Bronchial epithelial cell (primary cell): ENCODE measurements at regions not wholly inside any gene's neighbourhood (a gene's known extent, or its start where the extent isn't known, plus 50 kb on each side); places are given as distances from the start of the nearest gene placed in this dataset.
A peak's percentile ranks its signal among the peaks of the same experiment; 100 is the strongest.

Experiments used
- DNase-seq: peaks from one replicate; pipeline ENCODE4 v3.0.0-alpha.2; 2010; ENCODE audit warnings: low read depth
- FAIRE-seq: peaks from 2 replicates; lab custom pipeline; 2011; peaks lifted over from hg19 to GRCh38; lab: Jason Lieb, UNC
- H3K27me3 ChIP-seq: 2 replicates; pipeline ENCODE4 v1.5.1; 2011; ENCODE audit warnings: low read length; ENCODE audit not compliant: control insufficient read depth, insufficient read depth
- H3K36me3 ChIP-seq: 2 replicates; pipeline ENCODE4 v1.5.1; 2011; ENCODE audit warnings: low read length; ENCODE audit not compliant: control insufficient read depth, insufficient read depth
- H3K4me3 ChIP-seq: 2 replicates; pipeline ENCODE4 v1.5.1; 2011; ENCODE audit warnings: mild to moderate bottlenecking, low read depth, low read length, control low read depth
- TF ChIP-seq, protein P1 (sequence below): IDR thresholded peaks from 2 replicates; pipeline ENCODE4 v1.5.1; 2011; ENCODE audit warnings: mild to moderate bottlenecking, moderate library complexity, low read length, control low read depth, inconsistent platforms; ENCODE audit not compliant: insufficient read depth, severe bottlenecking

DNA sequence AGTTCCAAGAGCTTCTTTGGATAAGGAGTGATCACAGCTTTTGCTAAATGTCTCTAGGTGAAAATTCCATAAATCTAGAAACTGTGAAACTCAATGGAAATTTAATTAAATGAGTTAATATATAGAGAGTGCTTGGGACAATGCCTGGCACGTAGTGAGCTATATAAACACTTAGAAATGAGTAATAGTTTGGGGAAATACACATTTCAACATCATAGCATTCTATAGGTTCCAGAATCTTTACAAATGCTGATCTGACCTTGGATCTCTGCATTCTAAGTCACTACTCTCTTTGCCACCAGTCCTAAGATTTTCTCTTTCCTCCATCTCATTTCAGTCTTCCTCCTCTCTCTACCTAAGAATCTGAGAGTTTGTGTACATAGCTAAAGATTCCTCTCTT is 175.6 kb downstream of the SOX9 start:
- Histone ChIP-seq H3K4me3 (no peak overlapping the region), H3K36me3 (no peaks in the 10 kb centered on the region), H3K27me3 (no peaks in the 10 kb centered on the region)
- DNase-seq = peak; percentile 84
- no peak for FAIRE-seq
- TF ChIP-seq, protein P1, sequence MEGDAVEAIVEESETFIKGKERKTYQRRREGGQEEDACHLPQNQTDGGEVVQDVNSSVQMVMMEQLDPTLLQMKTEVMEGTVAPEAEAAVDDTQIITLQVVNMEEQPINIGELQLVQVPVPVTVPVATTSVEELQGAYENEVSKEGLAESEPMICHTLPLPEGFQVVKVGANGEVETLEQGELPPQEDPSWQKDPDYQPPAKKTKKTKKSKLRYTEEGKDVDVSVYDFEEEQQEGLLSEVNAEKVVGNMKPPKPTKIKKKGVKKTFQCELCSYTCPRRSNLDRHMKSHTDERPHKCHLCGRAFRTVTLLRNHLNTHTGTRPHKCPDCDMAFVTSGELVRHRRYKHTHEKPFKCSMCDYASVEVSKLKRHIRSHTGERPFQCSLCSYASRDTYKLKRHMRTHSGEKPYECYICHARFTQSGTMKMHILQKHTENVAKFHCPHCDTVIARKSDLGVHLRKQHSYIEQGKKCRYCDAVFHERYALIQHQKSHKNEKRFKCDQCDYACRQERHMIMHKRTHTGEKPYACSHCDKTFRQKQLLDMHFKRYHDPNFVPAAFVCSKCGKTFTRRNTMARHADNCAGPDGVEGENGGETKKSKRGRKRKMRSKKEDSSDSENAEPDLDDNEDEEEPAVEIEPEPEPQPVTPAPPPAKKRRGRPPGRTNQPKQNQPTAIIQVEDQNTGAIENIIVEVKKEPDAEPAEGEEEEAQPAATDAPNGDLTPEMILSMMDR = no peak

DNA sequence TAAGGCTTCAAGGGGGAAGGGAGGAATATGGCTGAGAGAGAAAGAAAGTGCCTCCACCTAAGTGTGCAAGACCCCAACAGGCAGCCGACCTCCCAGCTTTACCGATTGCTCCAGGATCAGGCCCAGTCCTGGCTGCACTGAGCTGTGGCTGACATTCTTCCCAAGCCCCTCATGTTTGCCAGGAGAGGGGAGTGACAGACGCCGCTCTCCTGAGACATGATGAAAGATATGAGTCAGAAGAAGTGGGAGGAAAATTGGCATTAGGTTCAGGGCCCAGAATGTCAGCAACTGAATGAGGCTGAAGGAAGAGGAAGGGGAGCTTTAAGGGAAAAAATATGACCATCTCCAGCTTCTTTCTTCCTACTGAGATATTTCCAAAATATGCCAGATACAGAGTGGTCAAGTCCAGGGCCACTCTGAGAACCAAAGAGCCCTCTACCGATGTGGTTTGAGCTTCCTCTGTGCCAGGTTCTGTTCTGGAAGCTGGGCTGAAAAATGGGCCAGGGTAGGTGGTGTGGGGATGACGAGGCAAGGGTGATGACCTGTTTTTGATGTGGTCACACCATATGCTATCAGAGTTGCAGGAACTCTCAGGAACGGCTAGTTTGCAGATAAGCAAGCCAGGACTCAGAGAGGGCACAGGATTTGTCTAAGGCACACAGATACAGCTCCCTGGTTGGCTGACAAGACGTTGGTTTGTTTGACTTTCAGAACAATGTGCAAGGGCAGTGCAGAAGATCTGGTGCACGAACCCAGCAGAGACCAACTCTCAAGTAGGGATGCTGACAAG is 176.7 kb downstream of the SOX9 start:
- DNase-seq (peak; percentile 85), FAIRE-seq (peak; percentile 60)
- TF ChIP-seq, protein P1 = no peak
- no peaks in the 10 kb centered on the region for H3K36me3 ChIP-seq
- H3K4me3 ChIP-seq = no peak overlapping the region
- no peaks in the 10 kb centered on the region for H3K27me3 ChIP-seq

GRCh38 chr17:72299100-72299499 is 178.3 kb downstream of the SOX9 start:
- no peak overlapping the region for H3K4me3 ChIP-seq
- no peak for FAIRE-seq
- TF ChIP-seq, protein P1 = no peak
- no peaks in the 10 kb centered on the region for H3K36me3 ChIP-seq
- DNase-seq = no peak
- no peaks in the 10 kb centered on the region for H3K27me3 ChIP-seq

DNA sequence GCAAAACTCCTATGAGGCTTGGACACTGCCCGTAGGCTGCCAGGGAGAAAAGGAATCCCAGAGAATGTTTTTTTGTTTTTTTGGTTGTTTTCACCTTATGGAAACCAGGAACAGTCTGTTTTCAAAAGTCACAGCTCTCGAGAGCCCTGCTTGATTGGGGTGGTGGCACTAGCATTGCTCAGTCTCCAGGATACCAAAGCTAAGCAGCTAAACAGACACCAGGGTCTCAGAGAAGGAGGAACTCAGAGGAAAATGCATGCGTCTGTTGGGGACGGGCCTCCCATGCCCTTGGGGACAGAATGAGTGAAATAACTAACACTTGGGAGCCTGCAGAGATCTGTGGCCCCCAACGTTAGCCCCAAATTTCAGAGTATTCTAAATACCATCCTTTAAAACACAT is 178.8 kb downstream of the SOX9 start:
- Histone ChIP-seq H3K27me3 (no peaks in the 10 kb centered on the region), H3K4me3 (no peak overlapping the region), H3K36me3 (no peaks in the 10 kb centered on the region)
- FAIRE-seq (no peak), DNase-seq (no peak)
- TF ChIP-seq, protein P1 = no peak

GRCh38 chr17:72301887-72302286 is 181.1 kb downstream of the SOX9 start:
- DNase-seq (no peak), FAIRE-seq (no peak)
- no peak overlapping the region for H3K4me3 ChIP-seq
- no peaks in the 10 kb centered on the region for H3K36me3 ChIP-seq
- TF ChIP-seq, protein P1 = no peak
- no peaks in the 10 kb centered on the region for H3K27me3 ChIP-seq

- Histone ChIP-seq H3K4me3 (no peak overlapping the region), H3K36me3 (no peaks in the 10 kb centered on the region), H3K27me3 (no peaks in the 10 kb centered on the region)
- TF ChIP-seq, protein P1 = no peak
- FAIRE-seq (no peak), DNase-seq (no peak)
Observed at GRCh38 chr17:72302735-72303134, 181.9 kb downstream of the SOX9 start.
